ENCODE measurements at regions not wholly inside any gene's neighbourhood (a gene's known extent, or its start where the extent isn't known, plus 50 kb on each side); places are given as distances from the start of the nearest gene placed in this dataset.

DNA sequence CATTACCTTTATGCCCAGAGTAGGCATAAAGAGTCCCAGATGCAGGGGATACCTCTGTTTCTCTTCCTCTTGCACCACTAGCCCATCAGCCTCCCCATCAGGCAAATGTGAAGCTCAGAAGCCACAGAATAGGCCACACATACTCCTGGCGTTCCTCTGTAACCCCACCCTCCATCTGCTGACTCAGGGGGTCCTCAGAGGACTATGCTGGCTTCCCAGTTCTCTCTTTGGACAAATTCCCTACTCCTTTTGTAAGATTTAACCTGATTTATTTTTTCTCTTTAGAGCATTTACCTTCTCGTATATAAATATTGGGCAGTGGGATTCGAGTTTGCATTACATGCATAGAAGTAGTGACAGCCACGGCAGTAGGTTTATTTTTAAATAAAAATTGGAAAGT lies 262.3 kb upstream of the CADM1 start:
- TF ChIP-seq POLR2A (IDR thresholded peaks at IDR 0.05), result no peak
- TF ChIP-seq, protein P1, sequence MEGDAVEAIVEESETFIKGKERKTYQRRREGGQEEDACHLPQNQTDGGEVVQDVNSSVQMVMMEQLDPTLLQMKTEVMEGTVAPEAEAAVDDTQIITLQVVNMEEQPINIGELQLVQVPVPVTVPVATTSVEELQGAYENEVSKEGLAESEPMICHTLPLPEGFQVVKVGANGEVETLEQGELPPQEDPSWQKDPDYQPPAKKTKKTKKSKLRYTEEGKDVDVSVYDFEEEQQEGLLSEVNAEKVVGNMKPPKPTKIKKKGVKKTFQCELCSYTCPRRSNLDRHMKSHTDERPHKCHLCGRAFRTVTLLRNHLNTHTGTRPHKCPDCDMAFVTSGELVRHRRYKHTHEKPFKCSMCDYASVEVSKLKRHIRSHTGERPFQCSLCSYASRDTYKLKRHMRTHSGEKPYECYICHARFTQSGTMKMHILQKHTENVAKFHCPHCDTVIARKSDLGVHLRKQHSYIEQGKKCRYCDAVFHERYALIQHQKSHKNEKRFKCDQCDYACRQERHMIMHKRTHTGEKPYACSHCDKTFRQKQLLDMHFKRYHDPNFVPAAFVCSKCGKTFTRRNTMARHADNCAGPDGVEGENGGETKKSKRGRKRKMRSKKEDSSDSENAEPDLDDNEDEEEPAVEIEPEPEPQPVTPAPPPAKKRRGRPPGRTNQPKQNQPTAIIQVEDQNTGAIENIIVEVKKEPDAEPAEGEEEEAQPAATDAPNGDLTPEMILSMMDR (IDR thresholded peaks at IDR 0.05), result no peak
